ENCODE measurements at regions not wholly inside any gene's neighbourhood (a gene's known extent, or its start where the extent isn't known, plus 50 kb on each side); places are given as distances from the start of the nearest gene placed in this dataset.

- TF ChIP-seq CTCF (conservative IDR thresholded peaks at IDR 0.05; ENCODE audit: low read depth in 2 of 2) = no peak
- TF ChIP-seq CREB1 (CRISPR knock-in tag; IDR thresholded peaks at IDR 0.05; ENCODE audit: low read depth) = no peak
Observed at GRCh38 chr4:55725057-55725456, 89.0 kb upstream of the NMU start (continued).

GRCh38 chr4:55727746-55728145 is 91.6 kb upstream of the NMU start:
- Histone ChIP-seq H3K9me2 (ENCODE audit: insufficient read depth) (no peaks in the 10 kb centered on the region), H3K4me1 (ENCODE audit: insufficient read depth) (no peaks in the 10 kb centered on the region), H3F3A (replicated peaks; ENCODE audit: low read depth) (no peaks in the 10 kb centered on the region), H2AFZ (no peak overlapping the region), H3K79me2 (replicated peaks; ENCODE audit: insufficient read depth) (no peaks in the 10 kb centered on the region), H3K4me3 (no peak overlapping the region), H4K20me1 (replicated peaks; ENCODE audit: insufficient read depth) (no peaks in the 10 kb centered on the region), H3K27ac (ENCODE audit: low read depth) (no peak overlapping the region), H3K36me3 (ENCODE audit: insufficient read depth) (no peaks in the 10 kb centered on the region), H3K27me3 (ENCODE audit: insufficient read depth) (no peaks in the 10 kb centered on the region), H3K4me2 (no peak overlapping the region)
- Mint-ChIP-seq H3K4me1 (peaks cover 7% of the 10 kb centered on the region; the same call in 2 of the 3 replicates), H3K27ac (no peak overlapping the region), H3K36me3 (ENCODE audit: low read depth) (no peaks in the 10 kb centered on the region), H3K4me3 (no peak overlapping the region), H3K27me3 (ENCODE audit: insufficient read depth, low read depth, poor library complexity) (no peaks in the 10 kb centered on the region), H3K9me3 (no peaks in the 10 kb centered on the region; the same call in 2 of the 3 replicates)
- ATAC-seq (no peak), DNase-seq (ENCODE audit: low spot score) (no peak)
- TF ChIP-seq NANOG (IDR thresholded peaks at IDR 0.05; ENCODE audit: borderline replicate concordance) = no peak

- H3K36me3 Mint-ChIP-seq (ENCODE audit: low read depth) = no peaks in the 10 kb centered on the region
- H3K27ac Mint-ChIP-seq = no peak overlapping the region
- Histone ChIP-seq H3K4me3 (no peak overlapping the region), H2AFZ (no peak overlapping the region; the same call in 1 of the 2 replicates), H4K20me1 (replicated peaks; ENCODE audit: insufficient read depth) (no peaks in the 10 kb centered on the region), H3K4me1 (ENCODE audit: insufficient read depth) (no peaks in the 10 kb centered on the region), H3K4me2 (no peak overlapping the region), H3K9me2 (ENCODE audit: insufficient read depth) (no peaks in the 10 kb centered on the region), H3K79me2 (replicated peaks; ENCODE audit: insufficient read depth) (no peaks in the 10 kb centered on the region), H3K36me3 (ENCODE audit: insufficient read depth) (no peaks in the 10 kb centered on the region), H3K27ac (ENCODE audit: low read depth) (no peak overlapping the region), H3F3A (replicated peaks; ENCODE audit: low read depth) (no peaks in the 10 kb centered on the region), H3K27me3 (ENCODE audit: insufficient read depth) (no peaks in the 10 kb centered on the region)
- no peak overlapping the region for H3K4me3 Mint-ChIP-seq
- no peaks in the 10 kb centered on the region; the same call in 2 of the 3 replicates for H3K9me3 Mint-ChIP-seq
- H3K4me1 Mint-ChIP-seq = peaks cover 7% of the 10 kb centered on the region; the same call in 2 of the 3 replicates
- no peaks in the 10 kb centered on the region for H3K27me3 Mint-ChIP-seq (ENCODE audit: insufficient read depth, low read depth, poor library complexity)
- ATAC-seq (no peak), DNase-seq (ENCODE audit: low spot score) (peak; percentile 5)
- no peak for TF ChIP-seq CTCF (conservative IDR thresholded peaks at IDR 0.05; ENCODE audit: low read depth in 2 of 2)
- no peak for TF ChIP-seq REST (IDR thresholded peaks at IDR 0.05; ENCODE audit: unreplicated experiment)
Observed at GRCh38 chr4:55729351-55730279, 90.0 kb upstream of the EXOC1L start.
